MM.1S (cell line): ENCODE measurements at regions not wholly inside any gene's neighbourhood (a gene's known extent, or its start where the extent isn't known, plus 50 kb on each side); places are given as distances from the start of the nearest gene placed in this dataset.

Experiments
- DNase-seq: peaks from one replicate; pipeline ENCODE4 v3.0.0-alpha.2; 2015
- H2AFZ ChIP-seq: fragments of 300-600 bp; sonication (generic); 2 replicates; pipeline ENCODE4 v1.6.0; 2016; ENCODE audit warnings: antibody characterized with exemption, low read length
- H3F3A ChIP-seq: fragments of 300-600 bp; sonication (generic); 2 replicates; pipeline ENCODE4 v1.6.1; 2016; ENCODE audit warnings: mild to moderate bottlenecking, antibody characterized with exemption, low read length, moderate library complexity, mixed read lengths; ENCODE audit not compliant: insufficient read depth
- H3K27ac ChIP-seq: fragments of 300-600 bp; sonication (generic); 2 replicates; pipeline ENCODE4 v1.5.1; 2016; ENCODE audit warnings: mild to moderate bottlenecking, low read length
- H3K27me3 ChIP-seq: fragments of 300-600 bp; sonication (generic); replicated peaks from 2 replicates; pipeline ENCODE4 v1.6.0; 2016; ENCODE audit warnings: low read length; ENCODE audit not compliant: insufficient read depth
- H3K36me3 ChIP-seq: fragments of 300-600 bp; sonication (generic); replicated peaks from 2 replicates; pipeline ENCODE4 v1.6.1; 2016; ENCODE audit warnings: mild to moderate bottlenecking, low read length, mixed read lengths; ENCODE audit not compliant: insufficient read depth
- H3K4me1 ChIP-seq: fragments of 300-600 bp; sonication (generic); 2 replicates; pipeline ENCODE4 v1.6.1; 2016; ENCODE audit warnings: low read length, mixed read lengths
- H3K4me2 ChIP-seq: fragments of 300-600 bp; sonication (generic); 2 replicates; pipeline ENCODE4 v1.6.0; 2016; ENCODE audit warnings: low read depth, low read length
- H3K4me3 ChIP-seq: fragments of 300-600 bp; sonication (generic); 2 replicates; pipeline ENCODE4 v1.5.1; 2016; ENCODE audit warnings: low read length, mixed read lengths
- H3K79me2 ChIP-seq: fragments of 300-600 bp; sonication (generic); 2 replicates; pipeline ENCODE4 v1.6.1; 2016; ENCODE audit warnings: mixed run types, low read length, mixed read lengths
- H3K9ac ChIP-seq: fragments of 300-600 bp; sonication (generic); 2 replicates; pipeline ENCODE4 v1.6.1; 2016; ENCODE audit warnings: low read length, mixed read lengths
- H3K9me2 ChIP-seq: fragments of 300-600 bp; sonication (generic); replicated peaks from 2 replicates; pipeline ENCODE4 v1.6.1; 2016; ENCODE audit warnings: mild to moderate bottlenecking, low read length, mixed read lengths; ENCODE audit not compliant: insufficient read depth
- H3K9me3 ChIP-seq: fragments of 300-600 bp; sonication (generic); replicated peaks from 2 replicates; pipeline ENCODE4 v1.6.1; 2016; ENCODE audit warnings: mild to moderate bottlenecking, low read length, mixed read lengths; ENCODE audit not compliant: insufficient read depth
- H4K20me1 ChIP-seq: fragments of 300-600 bp; sonication (generic); 2 replicates; pipeline ENCODE4 v1.6.1; 2016; ENCODE audit warnings: mild to moderate bottlenecking, low read length, moderate library complexity, mixed read lengths; ENCODE audit not compliant: insufficient read depth
- CTCF ChIP-seq: fragments of 300-600 bp; sonication (generic); IDR thresholded peaks from 2 replicates; pipeline ENCODE4 v1.5.1; 2016; ENCODE audit warnings: antibody characterized with exemption, low read length, mixed read lengths
- EZH2 ChIP-seq: fragments of 300-600 bp; sonication (generic); optimal IDR thresholded peaks from 2 replicates; pipeline ENCODE3; 2017; ENCODE audit warnings: low read depth, mild to moderate bottlenecking, antibody characterized with exemption, low read length, mixed read lengths
- EZH2phosphoT487 ChIP-seq: fragments of 300-600 bp; sonication (generic); IDR thresholded peaks from 2 replicates; pipeline ENCODE4 v1.6.1; 2018; ENCODE audit warnings: antibody characterized with exemption, low read length

- no peak overlapping the region for H3K27ac ChIP-seq
- no peaks in the 10 kb centered on the region for H3K27me3 ChIP-seq
- no peak overlapping the region for H3K4me2 ChIP-seq
- no peaks in the 10 kb centered on the region for H4K20me1 ChIP-seq
- H3K9ac ChIP-seq, result no peak overlapping the region
- no peak for TF ChIP-seq EZH2
- no peak for TF ChIP-seq EZH2phosphoT487
- no peak for TF ChIP-seq CTCF
- no peak overlapping the region for H3K4me3 ChIP-seq
- H2AFZ ChIP-seq, result no peak overlapping the region
- no peaks in the 10 kb centered on the region for H3K9me2 ChIP-seq
- no peaks in the 10 kb centered on the region for H3K9me3 ChIP-seq
- no peaks in the 10 kb centered on the region for H3K79me2 ChIP-seq
- no peaks in the 10 kb centered on the region for H3F3A ChIP-seq
- no peak for DNase-seq
- no peaks in the 10 kb centered on the region for H3K4me1 ChIP-seq
- no peaks in the 10 kb centered on the region for H3K36me3 ChIP-seq
These were observed 202.2 kb downstream of the SH2D1A start for GRCh38 chrX:124548571-124548970.

GRCh38 chrX:124555036-124555595 is 208.8 kb downstream of the SH2D1A start:
- Histone ChIP-seq H3K79me2 (no peaks in the 10 kb centered on the region), H3K4me2 (no peak overlapping the region)

DNA sequence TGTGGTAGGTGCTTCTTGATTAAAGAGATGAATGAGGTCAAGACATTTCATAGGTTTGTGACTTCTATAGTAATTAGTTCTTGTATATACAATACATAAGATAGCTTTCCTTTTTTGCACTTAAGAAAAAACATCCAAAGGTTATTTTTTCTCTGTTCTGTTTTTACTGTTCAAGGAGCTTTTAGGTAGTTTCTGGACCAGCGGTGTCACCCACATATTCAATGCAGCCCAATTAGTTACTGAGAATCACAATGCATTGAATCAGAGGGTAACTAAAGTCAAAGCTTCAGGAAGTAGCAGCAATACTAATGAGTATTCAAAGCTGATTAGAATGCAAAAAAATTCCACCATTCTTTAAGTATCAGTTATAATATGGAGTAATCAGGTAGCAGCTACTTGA is 211.6 kb downstream of the SH2D1A start:
- Histone ChIP-seq H3K27ac (no peak overlapping the region), H3K79me2 (no peaks in the 10 kb centered on the region), H2AFZ (no peak overlapping the region), H3K4me3 (no peak overlapping the region), H3F3A (no peaks in the 10 kb centered on the region), H3K9me3 (no peaks in the 10 kb centered on the region), H3K9ac (no peak overlapping the region), H3K27me3 (no peaks in the 10 kb centered on the region), H3K36me3 (no peaks in the 10 kb centered on the region), H3K9me2 (no peaks in the 10 kb centered on the region), H3K4me2 (no peak overlapping the region), H3K4me1 (no peaks in the 10 kb centered on the region), H4K20me1 (no peaks in the 10 kb centered on the region)
- DNase-seq, result no peak
- no peak for TF ChIP-seq EZH2phosphoT487
- TF ChIP-seq CTCF, result no peak
- TF ChIP-seq EZH2, result no peak

More at GRCh38 chrX:124555036-124555595, 208.8 kb downstream of the SH2D1A start:
- no peaks in the 10 kb centered on the region for H4K20me1 ChIP-seq
- H2AFZ ChIP-seq, result no peak overlapping the region
- no peak for DNase-seq
- no peak overlapping the region for H3K9ac ChIP-seq
- no peaks in the 10 kb centered on the region for H3K9me3 ChIP-seq
- no peak overlapping the region for H3K27ac ChIP-seq
- no peaks in the 10 kb centered on the region for H3K36me3 ChIP-seq
- no peaks in the 10 kb centered on the region for H3F3A ChIP-seq
- TF ChIP-seq EZH2 (no peak), CTCF (no peak), EZH2phosphoT487 (no peak)
- no peaks in the 10 kb centered on the region for H3K9me2 ChIP-seq
- H3K4me3 ChIP-seq, result no peak overlapping the region
- H3K27me3 ChIP-seq, result no peaks in the 10 kb centered on the region
- no peaks in the 10 kb centered on the region for H3K4me1 ChIP-seq
